22Rv1 (cell line): ENCODE measurements at regions not wholly inside any gene's neighbourhood (a gene's known extent, or its start where the extent isn't known, plus 50 kb on each side); places are given as distances from the start of the nearest gene placed in this dataset.
A peak's percentile ranks its signal among the peaks of the same experiment; 100 is the strongest.

Experiments
- H3K27ac ChIP-seq: fragments of 450-650 bp; 2 replicates; pipeline ENCODE4 v1.5.1; 2017
- ZFX ChIP-seq: fragments of 450-650 bp; IDR thresholded peaks from 2 replicates; pipeline ENCODE4 v1.6.1; 2017; ENCODE audit warnings: antibody characterized with exemption, borderline replicate concordance
- TF ChIP-seq, protein P1 (sequence below): fragments of 450-650 bp; IDR thresholded peaks from 2 replicates; pipeline ENCODE4 v1.5.1; 2017; ENCODE audit warnings: mild to moderate bottlenecking

DNA sequence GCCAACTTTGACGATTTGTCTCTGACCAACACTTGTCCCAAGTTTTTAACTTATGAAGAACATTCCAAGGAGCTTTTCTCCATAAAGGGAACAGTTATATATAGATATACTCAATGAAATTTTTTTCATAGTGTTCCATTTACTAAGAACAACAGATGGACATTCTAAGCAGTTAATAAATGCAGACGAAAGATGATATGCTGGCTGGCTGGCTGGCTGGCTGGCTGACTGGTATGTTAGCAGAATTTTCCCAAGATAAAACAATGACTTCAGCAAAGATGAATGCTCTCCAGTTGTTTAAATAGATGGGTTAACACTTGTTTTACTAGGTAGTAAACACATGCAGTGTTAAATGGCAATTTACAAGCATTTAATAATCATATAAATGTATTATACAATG is 62.2 kb downstream of the SPANXN3 start:
- H3K27ac ChIP-seq, result no peak overlapping the region
- TF ChIP-seq, protein P1, sequence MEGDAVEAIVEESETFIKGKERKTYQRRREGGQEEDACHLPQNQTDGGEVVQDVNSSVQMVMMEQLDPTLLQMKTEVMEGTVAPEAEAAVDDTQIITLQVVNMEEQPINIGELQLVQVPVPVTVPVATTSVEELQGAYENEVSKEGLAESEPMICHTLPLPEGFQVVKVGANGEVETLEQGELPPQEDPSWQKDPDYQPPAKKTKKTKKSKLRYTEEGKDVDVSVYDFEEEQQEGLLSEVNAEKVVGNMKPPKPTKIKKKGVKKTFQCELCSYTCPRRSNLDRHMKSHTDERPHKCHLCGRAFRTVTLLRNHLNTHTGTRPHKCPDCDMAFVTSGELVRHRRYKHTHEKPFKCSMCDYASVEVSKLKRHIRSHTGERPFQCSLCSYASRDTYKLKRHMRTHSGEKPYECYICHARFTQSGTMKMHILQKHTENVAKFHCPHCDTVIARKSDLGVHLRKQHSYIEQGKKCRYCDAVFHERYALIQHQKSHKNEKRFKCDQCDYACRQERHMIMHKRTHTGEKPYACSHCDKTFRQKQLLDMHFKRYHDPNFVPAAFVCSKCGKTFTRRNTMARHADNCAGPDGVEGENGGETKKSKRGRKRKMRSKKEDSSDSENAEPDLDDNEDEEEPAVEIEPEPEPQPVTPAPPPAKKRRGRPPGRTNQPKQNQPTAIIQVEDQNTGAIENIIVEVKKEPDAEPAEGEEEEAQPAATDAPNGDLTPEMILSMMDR, result no peak
- TF ChIP-seq ZFX, result no peak

- TF ChIP-seq, protein P1, result peak; percentile 54
- TF ChIP-seq ZFX, result no peak
- no peak overlapping the region for H3K27ac ChIP-seq
Observed at GRCh38 chrX:143437439-143437838, 79.8 kb downstream of the SPANXN3 start.

GRCh38 chrX:143435916-143436315 is 81.4 kb downstream of the SPANXN3 start:
- no peak for TF ChIP-seq ZFX
- TF ChIP-seq, protein P1, result no peak
- no peak overlapping the region for H3K27ac ChIP-seq

DNA sequence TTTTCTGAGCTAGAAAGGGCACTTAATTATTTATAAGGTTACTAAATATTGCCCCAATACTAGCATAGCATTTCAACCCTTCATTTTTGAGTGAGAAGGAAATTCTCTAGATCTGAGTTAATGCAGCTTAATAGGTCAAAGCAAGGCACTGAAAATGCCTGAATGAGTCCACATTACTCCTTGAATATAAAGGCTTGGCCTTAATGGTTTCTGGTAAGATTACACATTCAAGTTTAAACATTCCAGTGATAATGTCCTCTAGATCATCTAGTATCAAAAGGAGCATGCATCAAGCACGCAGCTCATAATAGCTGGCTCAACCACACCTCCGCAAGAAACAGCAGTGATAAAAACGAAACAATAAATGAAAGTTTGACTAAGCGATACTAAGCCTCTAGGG is 87.5 kb downstream of the SPANXN3 start:
- no peak overlapping the region for H3K27ac ChIP-seq

DNA sequence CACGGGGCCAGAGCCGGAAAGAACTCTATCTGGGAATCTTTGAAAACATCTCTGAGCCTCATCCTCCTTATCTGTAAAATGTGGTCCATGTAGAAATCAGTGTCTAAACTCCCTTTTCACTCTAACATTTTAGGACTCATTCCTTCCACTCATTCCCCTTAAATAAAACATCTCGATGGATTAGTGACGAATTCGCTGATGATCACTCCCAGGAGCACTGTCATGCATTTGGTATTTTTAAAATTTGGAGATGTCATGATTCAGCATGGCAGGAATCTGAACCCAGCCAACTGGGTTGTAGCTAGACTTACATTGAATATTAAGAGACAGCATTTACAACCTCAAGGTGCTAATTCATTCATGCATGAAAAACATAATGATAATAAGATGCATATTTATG is 88.1 kb downstream of the SPANXN3 start:
- no peak overlapping the region for H3K27ac ChIP-seq
- TF ChIP-seq, protein P1, result no peak
- TF ChIP-seq ZFX, result no peak

More for the DNA sequence above, 87.5 kb downstream of the SPANXN3 start:
- TF ChIP-seq ZFX, result no peak
- TF ChIP-seq, protein P1, result no peak

DNA sequence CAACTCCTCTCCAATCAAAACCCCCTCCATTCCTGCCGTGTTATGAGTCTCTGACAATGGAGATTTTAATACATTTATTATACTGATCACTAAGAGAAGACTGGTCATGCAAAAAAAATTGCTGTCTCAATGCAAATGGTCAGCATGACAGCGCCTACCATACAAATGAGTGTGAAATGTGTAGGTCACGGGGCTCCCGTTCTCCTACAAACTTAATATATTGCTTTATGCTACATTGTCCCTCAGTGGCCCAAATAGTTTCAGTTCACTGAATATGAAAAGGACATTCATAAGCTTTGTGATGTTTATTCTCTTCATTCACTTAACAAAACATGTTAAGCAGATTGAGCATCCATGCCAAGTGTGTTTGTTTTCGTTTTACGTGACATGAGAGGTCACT is 116.1 kb downstream of the SPANXN3 start:
- H3K27ac ChIP-seq, result no peak overlapping the region
- TF ChIP-seq, protein P1, result no peak
- no peak for TF ChIP-seq ZFX

- H3K27ac ChIP-seq, result no peak overlapping the region
Observed at GRCh38 chrX:143378851-143379250, 138.4 kb downstream of the SPANXN3 start.

More at GRCh38 chrX:143378851-143379250, 138.4 kb downstream of the SPANXN3 start:
- TF ChIP-seq ZFX, result no peak
- TF ChIP-seq, protein P1, result no peak
